ENCODE measurements at regions not wholly inside any gene's neighbourhood (a gene's known extent, or its start where the extent isn't known, plus 50 kb on each side); places are given as distances from the start of the nearest gene placed in this dataset.

GRCh38 chr21:27132266-27132665, 165.4 kb upstream of the ADAMTS5 start:
- DNase-seq (ENCODE audit: extremely low read depth, low read depth) = no peak
- no peak overlapping the region for H3K4me3 ChIP-seq (replicated peaks; ENCODE audit: low read depth, low read length)
- TF ChIP-seq, protein P1, sequence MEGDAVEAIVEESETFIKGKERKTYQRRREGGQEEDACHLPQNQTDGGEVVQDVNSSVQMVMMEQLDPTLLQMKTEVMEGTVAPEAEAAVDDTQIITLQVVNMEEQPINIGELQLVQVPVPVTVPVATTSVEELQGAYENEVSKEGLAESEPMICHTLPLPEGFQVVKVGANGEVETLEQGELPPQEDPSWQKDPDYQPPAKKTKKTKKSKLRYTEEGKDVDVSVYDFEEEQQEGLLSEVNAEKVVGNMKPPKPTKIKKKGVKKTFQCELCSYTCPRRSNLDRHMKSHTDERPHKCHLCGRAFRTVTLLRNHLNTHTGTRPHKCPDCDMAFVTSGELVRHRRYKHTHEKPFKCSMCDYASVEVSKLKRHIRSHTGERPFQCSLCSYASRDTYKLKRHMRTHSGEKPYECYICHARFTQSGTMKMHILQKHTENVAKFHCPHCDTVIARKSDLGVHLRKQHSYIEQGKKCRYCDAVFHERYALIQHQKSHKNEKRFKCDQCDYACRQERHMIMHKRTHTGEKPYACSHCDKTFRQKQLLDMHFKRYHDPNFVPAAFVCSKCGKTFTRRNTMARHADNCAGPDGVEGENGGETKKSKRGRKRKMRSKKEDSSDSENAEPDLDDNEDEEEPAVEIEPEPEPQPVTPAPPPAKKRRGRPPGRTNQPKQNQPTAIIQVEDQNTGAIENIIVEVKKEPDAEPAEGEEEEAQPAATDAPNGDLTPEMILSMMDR (IDR thresholded peaks at IDR 0.05; ENCODE audit: low read depth, low read length, missing control alignments) = no peak

DNA sequence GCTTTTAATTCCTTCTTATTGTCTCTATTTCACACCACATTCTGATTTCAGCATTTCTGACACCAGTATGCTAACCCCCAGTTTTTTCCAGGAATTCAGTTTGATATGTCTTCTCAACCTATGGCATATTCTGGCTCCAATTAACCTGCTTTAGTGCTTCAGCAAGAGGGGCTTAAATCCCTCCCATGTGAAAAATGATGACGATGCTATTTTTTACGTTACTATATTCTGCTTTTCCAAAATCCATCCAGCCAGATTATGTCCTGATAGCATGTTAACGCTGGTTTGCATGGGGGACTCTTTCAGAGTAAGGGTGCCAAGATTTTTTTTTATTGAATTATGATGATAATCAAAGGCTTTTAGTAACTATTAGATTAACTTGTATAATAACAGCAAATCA, 163.3 kb upstream of the ADAMTS5 start:
- no peak for DNase-seq (ENCODE audit: extremely low read depth, low read depth)
- no peak overlapping the region for H3K4me3 ChIP-seq (replicated peaks; ENCODE audit: low read depth, low read length)
- TF ChIP-seq, protein P1 (IDR thresholded peaks at IDR 0.05; ENCODE audit: low read depth, low read length, missing control alignments) = no peak

- TF ChIP-seq, protein P1 (IDR thresholded peaks at IDR 0.05; ENCODE audit: low read depth, low read length, missing control alignments) = no peak
- no peak for DNase-seq (ENCODE audit: extremely low read depth, low read depth)
- no peak overlapping the region for H3K4me3 ChIP-seq (replicated peaks; ENCODE audit: low read depth, low read length)
These were observed 162.8 kb upstream of the ADAMTS5 start for GRCh38 chr21:27129694-27130093.

DNA sequence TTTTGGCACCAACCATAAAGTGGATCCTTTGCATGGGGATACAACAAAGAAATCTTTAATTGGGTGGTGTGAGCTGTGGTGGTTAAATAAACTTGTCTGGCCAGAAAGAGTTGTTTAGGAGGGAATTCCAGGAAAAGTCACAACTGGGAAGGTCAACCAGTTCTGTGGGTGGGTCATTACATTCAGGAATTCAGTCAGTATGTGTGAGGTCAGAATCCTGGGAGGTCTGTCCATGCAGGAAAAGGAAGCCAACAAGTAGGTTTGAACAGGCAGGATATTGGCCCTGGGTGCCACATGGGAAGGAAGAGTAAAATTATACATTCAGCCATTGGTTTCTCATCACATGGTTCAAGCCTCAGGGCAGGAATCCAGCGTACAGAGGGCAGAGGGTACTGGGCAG, 162.3 kb upstream of the ADAMTS5 start:
- H3K4me3 ChIP-seq (replicated peaks; ENCODE audit: low read depth, low read length) = no peak overlapping the region

DNA sequence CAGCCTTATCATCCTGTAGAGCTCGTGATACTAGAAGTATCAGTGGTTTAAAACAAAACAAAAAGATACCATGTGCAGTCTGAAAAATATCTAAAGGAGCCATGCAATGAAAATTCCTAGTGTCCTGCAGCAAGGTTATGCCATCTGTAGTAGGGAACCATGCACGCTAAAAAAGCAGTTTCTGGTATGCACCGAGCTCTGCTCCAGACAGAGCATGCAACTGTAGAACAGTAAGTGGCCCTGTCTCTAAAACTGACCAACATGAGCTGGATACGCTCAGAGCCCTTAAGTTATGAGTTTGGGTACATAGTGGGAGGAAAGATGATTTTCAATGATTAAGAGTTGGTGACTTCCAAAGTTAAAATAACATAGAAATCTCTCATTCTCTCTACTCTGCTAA, 159.3 kb upstream of the ADAMTS5 start:
- H3K4me3 ChIP-seq (replicated peaks; ENCODE audit: low read depth, low read length) = no peak overlapping the region
- DNase-seq (ENCODE audit: extremely low read depth, low read depth) = no peak
- TF ChIP-seq, protein P1 (IDR thresholded peaks at IDR 0.05; ENCODE audit: low read depth, low read length, missing control alignments) = no peak

More for the DNA sequence above, 162.3 kb upstream of the ADAMTS5 start:
- TF ChIP-seq, protein P1 (IDR thresholded peaks at IDR 0.05; ENCODE audit: low read depth, low read length, missing control alignments) = no peak
- DNase-seq (ENCODE audit: extremely low read depth, low read depth) = no peak

GRCh38 chr21:27122686-27123085, 155.8 kb upstream of the ADAMTS5 start:
- TF ChIP-seq, protein P1 (IDR thresholded peaks at IDR 0.05; ENCODE audit: low read depth, low read length, missing control alignments) = no peak
- H3K4me3 ChIP-seq (replicated peaks; ENCODE audit: low read depth, low read length) = no peak overlapping the region
- no peak for DNase-seq (ENCODE audit: extremely low read depth, low read depth)

GRCh38 chr21:27114111-27114510, 147.2 kb upstream of the ADAMTS5 start:
- H3K4me3 ChIP-seq (replicated peaks; ENCODE audit: low read depth, low read length) = no peak overlapping the region
- no peak for DNase-seq (ENCODE audit: extremely low read depth, low read depth)
- TF ChIP-seq, protein P1 (IDR thresholded peaks at IDR 0.05; ENCODE audit: low read depth, low read length, missing control alignments) = no peak

Data from HFF-Myc (cell line).